ENCODE measurements at regions not wholly inside any gene's neighbourhood (a gene's known extent, or its start where the extent isn't known, plus 50 kb on each side); places are given as distances from the start of the nearest gene placed in this dataset.

GRCh38 chr7:126378642-126379041 is 874.1 kb downstream of the GRM8 start:
- no peak overlapping the region for H3K27ac ChIP-seq
- TF ChIP-seq ZFX (IDR thresholded peaks at IDR 0.05; ENCODE audit: borderline replicate concordance) (no peak), CTCF (IDR thresholded peaks at IDR 0.05) (no peak)

GRCh38 chr7:126370038-126370668 is 882.6 kb downstream of the GRM8 start:
- no peak overlapping the region for H3K27ac ChIP-seq
- no peak for TF ChIP-seq ZFX (IDR thresholded peaks at IDR 0.05; ENCODE audit: borderline replicate concordance)

- no peak overlapping the region for H3K27ac ChIP-seq
- no peak for TF ChIP-seq CTCF (IDR thresholded peaks at IDR 0.05)
Observed at GRCh38 chr7:126362746-126363145, 890.0 kb downstream of the GRM8 start.

GRCh38 chr7:126361183-126361582 is 891.6 kb downstream of the GRM8 start:
- H3K27ac ChIP-seq = no peak overlapping the region
- TF ChIP-seq CTCF (IDR thresholded peaks at IDR 0.05) = no peak
- TF ChIP-seq ZFX (IDR thresholded peaks at IDR 0.05; ENCODE audit: borderline replicate concordance) = no peak

GRCh38 chr7:126339813-126340212 is 912.9 kb downstream of the GRM8 start:
- TF ChIP-seq CTCF (IDR thresholded peaks at IDR 0.05) = no peak
- TF ChIP-seq ZFX (IDR thresholded peaks at IDR 0.05; ENCODE audit: borderline replicate concordance) = no peak
- H3K27ac ChIP-seq = no peak overlapping the region

GRCh38 chr7:126305671-126306070 is 947.1 kb downstream of the GRM8 start:
- no peak for TF ChIP-seq CTCF (IDR thresholded peaks at IDR 0.05)
- no peak for TF ChIP-seq ZFX (IDR thresholded peaks at IDR 0.05; ENCODE audit: borderline replicate concordance)

GRCh38 chr7:126303926-126304325 is 948.8 kb downstream of the GRM8 start:
- H3K27ac ChIP-seq = no peak overlapping the region
- TF ChIP-seq ZFX (IDR thresholded peaks at IDR 0.05; ENCODE audit: borderline replicate concordance) (no peak), CTCF (IDR thresholded peaks at IDR 0.05) (no peak)

More at GRCh38 chr7:126305671-126306070, 947.1 kb downstream of the GRM8 start:
- no peak overlapping the region for H3K27ac ChIP-seq

- H3K27ac ChIP-seq = no peak overlapping the region
- no peak for TF ChIP-seq ZFX (IDR thresholded peaks at IDR 0.05; ENCODE audit: borderline replicate concordance)
- peak; percentile 61 for TF ChIP-seq CTCF (IDR thresholded peaks at IDR 0.05)
Observed at GRCh38 chr7:126302639-126303038, 950.1 kb downstream of the GRM8 start.
